ENCODE measurements at regions not wholly inside any gene's neighbourhood (a gene's known extent, or its start where the extent isn't known, plus 50 kb on each side); places are given as distances from the start of the nearest gene placed in this dataset.

DNA sequence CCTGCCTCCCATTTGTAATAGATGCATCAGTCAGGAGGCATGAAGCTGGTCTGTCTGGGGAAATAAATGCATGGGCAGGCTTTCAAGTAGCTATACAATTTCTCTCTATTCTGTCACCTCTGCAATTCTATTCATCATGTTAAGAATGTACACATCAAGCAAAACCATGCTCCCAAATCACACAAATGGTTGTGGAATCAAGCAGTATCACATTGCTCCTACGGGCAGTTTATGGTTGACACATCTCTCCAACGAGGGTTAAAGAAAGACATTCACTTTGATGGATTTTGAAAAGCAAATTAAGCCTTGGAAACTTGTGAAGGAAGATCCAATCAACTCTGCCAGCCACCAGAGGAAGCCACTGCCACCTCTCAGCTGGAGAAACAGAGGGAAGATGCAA lies 1277.4 kb upstream of the TMEM132C start:
- no peak for DNase-seq (ENCODE audit: extremely low read depth, low read depth)
- TF ChIP-seq, protein P1, sequence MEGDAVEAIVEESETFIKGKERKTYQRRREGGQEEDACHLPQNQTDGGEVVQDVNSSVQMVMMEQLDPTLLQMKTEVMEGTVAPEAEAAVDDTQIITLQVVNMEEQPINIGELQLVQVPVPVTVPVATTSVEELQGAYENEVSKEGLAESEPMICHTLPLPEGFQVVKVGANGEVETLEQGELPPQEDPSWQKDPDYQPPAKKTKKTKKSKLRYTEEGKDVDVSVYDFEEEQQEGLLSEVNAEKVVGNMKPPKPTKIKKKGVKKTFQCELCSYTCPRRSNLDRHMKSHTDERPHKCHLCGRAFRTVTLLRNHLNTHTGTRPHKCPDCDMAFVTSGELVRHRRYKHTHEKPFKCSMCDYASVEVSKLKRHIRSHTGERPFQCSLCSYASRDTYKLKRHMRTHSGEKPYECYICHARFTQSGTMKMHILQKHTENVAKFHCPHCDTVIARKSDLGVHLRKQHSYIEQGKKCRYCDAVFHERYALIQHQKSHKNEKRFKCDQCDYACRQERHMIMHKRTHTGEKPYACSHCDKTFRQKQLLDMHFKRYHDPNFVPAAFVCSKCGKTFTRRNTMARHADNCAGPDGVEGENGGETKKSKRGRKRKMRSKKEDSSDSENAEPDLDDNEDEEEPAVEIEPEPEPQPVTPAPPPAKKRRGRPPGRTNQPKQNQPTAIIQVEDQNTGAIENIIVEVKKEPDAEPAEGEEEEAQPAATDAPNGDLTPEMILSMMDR (IDR thresholded peaks at IDR 0.05; ENCODE audit: low read depth, low read length, missing control alignments), result no peak
- H3K4me3 ChIP-seq (replicated peaks; ENCODE audit: low read depth, low read length), result no peak overlapping the region

DNA sequence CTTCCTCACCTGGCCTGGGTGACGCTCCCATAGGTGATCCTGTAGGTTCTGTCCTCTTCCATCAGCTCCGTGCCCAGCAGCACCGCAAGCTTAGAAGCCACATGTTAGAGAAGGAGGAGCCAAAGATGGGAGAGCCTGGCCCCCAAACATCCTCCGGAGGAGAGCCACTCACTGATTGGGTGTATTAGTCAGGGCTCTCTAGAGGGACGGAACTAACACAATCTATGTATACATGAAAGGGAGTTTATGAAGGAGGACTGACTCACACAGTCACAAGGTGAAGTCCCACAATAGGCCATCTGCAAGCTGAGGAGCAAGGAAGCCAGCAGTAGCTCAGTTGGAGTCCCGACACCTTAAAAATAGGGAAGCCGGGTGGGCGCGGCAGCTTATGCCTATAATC lies 1273.1 kb upstream of the TMEM132C start:
- TF ChIP-seq, protein P1 (IDR thresholded peaks at IDR 0.05; ENCODE audit: low read depth, low read length, missing control alignments), result no peak
- H3K4me3 ChIP-seq (replicated peaks; ENCODE audit: low read depth, low read length), result no peak overlapping the region
- DNase-seq (ENCODE audit: extremely low read depth, low read depth), result no peak

DNA sequence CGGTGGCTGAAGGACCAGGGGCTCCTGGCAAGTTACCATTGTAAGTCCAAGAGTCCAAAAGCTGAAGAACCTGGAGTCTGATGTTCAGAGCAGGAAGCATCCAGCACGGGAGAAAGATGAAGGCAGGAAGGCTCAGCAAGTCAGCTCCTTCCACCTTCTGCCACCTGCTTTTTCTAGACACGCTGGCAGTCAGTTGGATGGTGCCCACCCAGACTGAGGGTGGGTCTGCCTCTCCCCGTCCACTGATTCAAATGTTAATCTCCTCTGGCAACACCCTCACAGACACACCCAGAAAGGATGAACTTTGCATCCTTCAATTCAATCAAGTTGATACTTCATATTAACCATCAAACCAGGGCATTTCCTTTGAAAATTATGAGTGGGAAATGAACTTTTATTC lies 1272.4 kb upstream of the TMEM132C start:
- TF ChIP-seq, protein P1 (IDR thresholded peaks at IDR 0.05; ENCODE audit: low read depth, low read length, missing control alignments), result no peak
- DNase-seq (ENCODE audit: extremely low read depth, low read depth), result no peak
- no peak overlapping the region for H3K4me3 ChIP-seq (replicated peaks; ENCODE audit: low read depth, low read length)

DNA sequence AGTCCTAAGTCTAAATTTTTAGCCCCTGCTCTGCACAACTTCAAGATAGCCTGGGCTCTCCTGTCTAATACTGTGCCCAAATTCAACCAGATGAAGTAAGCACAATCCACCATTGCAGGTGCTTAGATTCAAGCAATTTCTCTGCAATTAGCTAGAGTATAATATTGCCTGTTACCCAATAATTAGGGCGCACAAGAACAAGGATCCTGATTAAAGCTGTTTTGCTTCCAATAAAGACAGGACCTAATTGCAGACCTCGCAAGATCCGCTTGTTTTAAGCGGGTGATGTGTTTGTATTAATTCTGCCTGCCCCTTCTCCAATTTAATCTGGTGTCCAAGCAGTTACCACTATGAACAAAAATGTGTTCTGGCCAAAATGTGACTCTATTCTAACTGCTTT lies 1268.9 kb upstream of the TMEM132C start:
- H3K4me3 ChIP-seq (replicated peaks; ENCODE audit: low read depth, low read length), result no peak overlapping the region
- no peak for DNase-seq (ENCODE audit: extremely low read depth, low read depth)
- TF ChIP-seq, protein P1 (IDR thresholded peaks at IDR 0.05; ENCODE audit: low read depth, low read length, missing control alignments), result no peak

DNA sequence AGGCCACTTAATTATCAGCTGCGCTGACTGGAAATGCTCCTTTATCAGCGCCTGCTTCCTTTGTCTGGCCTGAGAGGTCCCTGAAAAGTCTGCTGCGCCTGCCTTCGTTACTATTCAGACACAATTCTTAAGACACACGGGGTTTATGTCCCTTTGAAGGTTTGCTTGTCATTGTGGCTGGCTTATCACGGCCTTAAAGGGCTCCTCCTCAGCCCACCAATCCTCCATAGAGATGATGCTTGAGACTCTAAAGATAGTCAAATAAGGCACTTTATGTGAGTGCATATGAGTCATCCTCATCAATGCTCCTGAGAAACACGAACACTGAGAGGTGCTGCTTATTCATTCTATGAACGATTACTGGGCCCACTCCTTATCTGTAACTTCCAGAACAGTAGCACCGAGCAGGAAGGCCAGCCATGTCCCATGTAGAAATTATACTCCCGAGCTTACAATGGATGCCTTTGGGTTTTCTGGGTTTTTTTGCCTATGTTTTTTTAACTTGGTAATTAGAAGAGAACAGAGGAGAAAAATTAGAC lies 1268.2 kb upstream of the TMEM132C start:
- no peak for DNase-seq (ENCODE audit: extremely low read depth, low read depth)
- H3K4me3 ChIP-seq (replicated peaks; ENCODE audit: low read depth, low read length), result no peak overlapping the region
- TF ChIP-seq, protein P1 (IDR thresholded peaks at IDR 0.05; ENCODE audit: low read depth, low read length, missing control alignments), result no peak

DNA sequence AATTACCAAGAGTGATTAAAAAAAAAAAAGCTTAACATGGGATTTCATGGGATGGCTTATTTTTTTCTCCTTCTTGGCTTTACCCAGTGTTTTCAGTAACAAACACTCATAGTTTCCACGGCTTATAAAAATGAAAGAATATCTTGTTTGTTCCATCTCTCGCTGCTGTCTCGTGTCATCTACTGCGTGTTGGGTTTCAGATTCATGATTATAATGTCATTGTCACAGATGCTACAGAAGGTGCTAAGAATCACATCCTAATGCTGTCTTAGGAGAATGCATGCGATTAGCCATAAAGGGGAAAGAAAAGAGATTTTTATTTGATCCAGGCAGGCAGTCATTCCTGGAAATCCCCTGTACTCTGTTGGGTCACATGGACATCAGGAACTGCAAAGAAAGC lies 1267.6 kb upstream of the TMEM132C start:
- no peak for DNase-seq (ENCODE audit: extremely low read depth, low read depth)
- no peak overlapping the region for H3K4me3 ChIP-seq (replicated peaks; ENCODE audit: low read depth, low read length)
- TF ChIP-seq, protein P1 (IDR thresholded peaks at IDR 0.05; ENCODE audit: low read depth, low read length, missing control alignments), result no peak

DNA sequence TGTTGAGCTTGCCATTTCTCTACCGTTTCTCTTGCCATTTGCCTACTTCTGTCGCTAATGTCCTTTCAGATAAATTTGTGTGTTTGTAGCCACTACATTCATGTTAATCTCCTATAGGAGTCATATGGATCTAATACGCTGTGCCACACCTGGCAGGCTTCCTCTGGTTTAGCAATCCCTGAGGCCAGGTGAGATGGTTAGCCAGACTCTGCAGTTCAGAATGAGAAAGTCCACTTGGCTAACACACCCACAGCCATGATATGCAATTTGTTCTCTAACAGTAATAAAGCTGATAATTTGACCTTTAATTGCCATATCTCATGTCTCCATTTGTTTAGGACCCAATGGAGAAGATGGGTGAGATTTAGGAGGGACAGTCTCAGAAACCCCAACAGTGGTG lies 1261.6 kb upstream of the TMEM132C start:
- no peak overlapping the region for H3K4me3 ChIP-seq (replicated peaks; ENCODE audit: low read depth, low read length)
- no peak for DNase-seq (ENCODE audit: extremely low read depth, low read depth)
- TF ChIP-seq, protein P1 (IDR thresholded peaks at IDR 0.05; ENCODE audit: low read depth, low read length, missing control alignments), result no peak
